ENCODE measurements at regions not wholly inside any gene's neighbourhood (a gene's known extent, or its start where the extent isn't known, plus 50 kb on each side); places are given as distances from the start of the nearest gene placed in this dataset.
"Not testable (repeated sequence)": the region's sequence is repeated elsewhere in the genome, so short reads cannot be mapped to it uniquely, and the experiment has no call there.

GRCh38 chr16:79403534-79403933, 197.0 kb downstream of the MAF start:
- no peak for DNase-seq

GRCh38 chr16:79402920-79403319, 197.6 kb downstream of the MAF start:
- no peak for DNase-seq

GRCh38 chr16:79402356-79402755, 198.2 kb downstream of the MAF start:
- no peak for DNase-seq

GRCh38 chr16:79401782-79402181, 198.8 kb downstream of the MAF start:
- no peak for DNase-seq

GRCh38 chr16:79401157-79401556, 199.4 kb downstream of the MAF start:
- DNase-seq, result no peak

GRCh38 chr16:79400462-79401149, 199.9 kb downstream of the MAF start:
- DNase-seq, result no peak

- DNase-seq, result no peak
These were observed 204.9 kb downstream of the MAF start for GRCh38 chr16:79395591-79395990.

- no peak for DNase-seq
These were observed 206.3 kb downstream of the MAF start for GRCh38 chr16:79394206-79394605.

- no peak for DNase-seq
These were observed 207.0 kb downstream of the MAF start for GRCh38 chr16:79393564-79393963.

- DNase-seq, result no peak
These were observed 207.4 kb downstream of the MAF start for GRCh38 chr16:79393127-79393526.

GRCh38 chr16:79392081-79392480, 208.5 kb downstream of the MAF start:
- DNase-seq, result no peak

- no peak for DNase-seq
These were observed 209.1 kb downstream of the MAF start for GRCh38 chr16:79391395-79391794.

- no peak for DNase-seq
These were observed 210.0 kb downstream of the MAF start for GRCh38 chr16:79390481-79391051.

- DNase-seq, result no peak
These were observed 212.1 kb downstream of the MAF start for GRCh38 chr16:79388396-79388795.

GRCh38 chr16:79386299-79386698, 214.2 kb downstream of the MAF start:
- no peak for DNase-seq

- no peak for DNase-seq
These were observed 218.9 kb downstream of the MAF start for GRCh38 chr16:79381603-79382042.

GRCh38 chr16:79380995-79381602, 219.4 kb downstream of the MAF start:
- DNase-seq, result no peak

- no peak for DNase-seq
These were observed 221.4 kb downstream of the MAF start for GRCh38 chr16:79379095-79379494.

- DNase-seq, result not testable (repeated sequence)
These were observed 223.5 kb downstream of the MAF start for GRCh38 chr16:79377082-79377481.

GRCh38 chr16:79375351-79375750, 225.2 kb downstream of the MAF start:
- no peak for DNase-seq

- DNase-seq, result peak; percentile 28
These were observed 227.9 kb downstream of the MAF start for GRCh38 chr16:79372503-79373184.

GRCh38 chr16:79370736-79371135, 229.8 kb downstream of the MAF start:
- no peak for DNase-seq

GRCh38 chr16:79369796-79370195, 230.7 kb downstream of the MAF start:
- no peak for DNase-seq

- DNase-seq, result no peak
These were observed 232.7 kb downstream of the MAF start for GRCh38 chr16:79367822-79368221.

All from femur (tissue), 1 donor.